ENCODE measurements at regions not wholly inside any gene's neighbourhood (a gene's known extent, or its start where the extent isn't known, plus 50 kb on each side); places are given as distances from the start of the nearest gene placed in this dataset.
"Not testable (repeated sequence)": the region's sequence is repeated elsewhere in the genome, so short reads cannot be mapped to it uniquely, and the experiment has no call there.

GRCh38 chr9:1919229-1919628, 95.9 kb upstream of the SMARCA2 start:
- no peaks in the 10 kb centered on the region for H3K4me1 ChIP-seq
- H3K4me3 ChIP-seq, result no peak overlapping the region
- no peak for DNase-seq
- H3K27ac ChIP-seq, result no peak overlapping the region
- H3K36me3 ChIP-seq, result no peaks in the 10 kb centered on the region
- H3K9me3 ChIP-seq, result no peaks in the 10 kb centered on the region
- TF ChIP-seq CTCF (IDR thresholded peaks at IDR 0.05), result no peak
- no peak for TF ChIP-seq POLR2A (IDR thresholded peaks at IDR 0.05)
- H3K27me3 ChIP-seq, result no peaks in the 10 kb centered on the region

DNA sequence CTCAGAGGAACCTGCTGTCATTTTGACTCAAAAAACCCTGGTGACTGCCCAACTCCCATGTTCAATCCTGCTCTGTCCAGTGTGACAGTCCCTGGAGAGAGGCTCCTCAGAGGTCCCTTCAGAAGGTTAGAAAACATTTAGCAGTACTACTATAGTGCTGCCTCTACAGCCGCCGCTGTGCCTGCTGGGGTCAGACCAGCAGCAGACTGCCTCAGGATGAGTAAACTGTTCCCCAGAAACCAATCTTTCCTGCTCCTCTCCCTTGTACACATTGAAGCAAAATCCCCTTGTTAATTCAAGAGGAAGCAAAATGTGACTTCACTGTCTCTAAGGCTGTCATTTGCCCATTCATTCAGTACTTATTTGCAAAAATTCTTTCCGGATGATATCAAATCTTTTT, 94.8 kb upstream of the SMARCA2 start:
- DNase-seq, result no peak
- Histone ChIP-seq H3K9me3 (no peaks in the 10 kb centered on the region), H3K4me1 (no peaks in the 10 kb centered on the region), H3K27me3 (no peaks in the 10 kb centered on the region), H3K4me3 (no peak overlapping the region), H3K36me3 (no peaks in the 10 kb centered on the region), H3K27ac (no peak overlapping the region)
- TF ChIP-seq CTCF (IDR thresholded peaks at IDR 0.05) (no peak), POLR2A (IDR thresholded peaks at IDR 0.05) (no peak)

GRCh38 chr9:1922026-1922425, 93.1 kb upstream of the SMARCA2 start:
- TF ChIP-seq POLR2A (IDR thresholded peaks at IDR 0.05), result no peak
- TF ChIP-seq CTCF (IDR thresholded peaks at IDR 0.05), result no peak
- Histone ChIP-seq H3K4me3 (no peak overlapping the region), H3K4me1 (no peaks in the 10 kb centered on the region), H3K27ac (no peak overlapping the region), H3K27me3 (no peaks in the 10 kb centered on the region), H3K9me3 (no peaks in the 10 kb centered on the region), H3K36me3 (no peaks in the 10 kb centered on the region)
- no peak for DNase-seq

DNA sequence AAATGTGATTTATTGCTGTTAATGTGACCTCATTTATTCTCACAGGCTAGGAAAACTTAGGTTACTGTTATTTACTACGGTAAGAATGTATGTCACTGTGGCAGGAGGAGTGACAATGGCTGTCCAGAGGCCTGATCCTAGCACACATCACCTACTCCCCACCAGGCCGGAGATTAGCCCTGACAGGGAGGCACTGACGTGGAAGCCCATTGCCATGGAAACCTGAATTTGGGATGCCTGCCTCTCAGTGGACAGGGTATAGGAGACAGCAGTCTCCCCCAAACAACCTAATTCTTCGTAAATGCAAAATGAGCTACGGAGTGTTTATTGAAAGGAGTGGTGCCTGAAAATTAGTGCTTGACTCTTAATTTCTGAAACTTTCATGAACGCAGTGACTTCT, 87.6 kb upstream of the SMARCA2 start:
- Histone ChIP-seq H3K27me3 (no peaks in the 10 kb centered on the region), H3K4me3 (no peak overlapping the region), H3K4me1 (no peaks in the 10 kb centered on the region), H3K36me3 (no peaks in the 10 kb centered on the region), H3K27ac (no peak overlapping the region), H3K9me3 (no peaks in the 10 kb centered on the region)
- no peak for TF ChIP-seq POLR2A (IDR thresholded peaks at IDR 0.05)
- TF ChIP-seq CTCF (IDR thresholded peaks at IDR 0.05), result no peak
- no peak for DNase-seq

GRCh38 chr9:1929134-1929533, 86.0 kb upstream of the SMARCA2 start:
- H3K9me3 ChIP-seq, result no peaks in the 10 kb centered on the region
- H3K36me3 ChIP-seq, result no peaks in the 10 kb centered on the region
- H3K27me3 ChIP-seq, result no peaks in the 10 kb centered on the region
- TF ChIP-seq POLR2A (IDR thresholded peaks at IDR 0.05), result no peak
- no peak for TF ChIP-seq CTCF (IDR thresholded peaks at IDR 0.05)
- no peak overlapping the region for H3K27ac ChIP-seq
- no peak for DNase-seq
- H3K4me1 ChIP-seq, result no peaks in the 10 kb centered on the region
- H3K4me3 ChIP-seq, result no peak overlapping the region

DNA sequence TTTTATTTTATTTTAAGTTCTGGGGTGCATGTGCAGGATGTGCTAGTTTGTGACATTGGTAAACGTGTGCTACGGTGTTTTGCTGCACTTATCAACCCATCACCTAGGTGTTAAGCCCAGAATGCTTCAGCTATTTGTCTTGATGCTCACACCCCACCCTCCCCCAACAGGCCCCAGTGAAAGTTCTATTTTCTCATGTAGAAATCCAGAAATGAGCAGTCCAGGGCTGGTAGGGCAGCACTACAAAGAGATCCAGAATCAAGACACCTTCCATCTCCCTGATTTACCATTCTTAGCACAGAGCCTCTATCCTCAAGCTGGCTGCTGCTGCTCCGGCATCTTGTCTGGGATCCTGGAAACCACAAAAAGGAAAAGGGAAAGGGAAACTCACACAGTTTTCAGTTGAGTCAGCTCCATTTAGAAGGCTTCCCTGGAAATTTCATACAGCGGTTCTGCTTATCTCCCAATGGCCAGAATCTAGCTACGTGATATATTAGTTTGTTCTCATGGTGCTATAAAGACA, 85.4 kb upstream of the SMARCA2 start:
- Histone ChIP-seq H3K27ac (no peak overlapping the region), H3K9me3 (no peaks in the 10 kb centered on the region), H3K36me3 (no peaks in the 10 kb centered on the region), H3K4me1 (no peaks in the 10 kb centered on the region), H3K27me3 (no peaks in the 10 kb centered on the region), H3K4me3 (no peak overlapping the region)
- TF ChIP-seq CTCF (IDR thresholded peaks at IDR 0.05) (no peak), POLR2A (IDR thresholded peaks at IDR 0.05) (no peak)
- no peak for DNase-seq

DNA sequence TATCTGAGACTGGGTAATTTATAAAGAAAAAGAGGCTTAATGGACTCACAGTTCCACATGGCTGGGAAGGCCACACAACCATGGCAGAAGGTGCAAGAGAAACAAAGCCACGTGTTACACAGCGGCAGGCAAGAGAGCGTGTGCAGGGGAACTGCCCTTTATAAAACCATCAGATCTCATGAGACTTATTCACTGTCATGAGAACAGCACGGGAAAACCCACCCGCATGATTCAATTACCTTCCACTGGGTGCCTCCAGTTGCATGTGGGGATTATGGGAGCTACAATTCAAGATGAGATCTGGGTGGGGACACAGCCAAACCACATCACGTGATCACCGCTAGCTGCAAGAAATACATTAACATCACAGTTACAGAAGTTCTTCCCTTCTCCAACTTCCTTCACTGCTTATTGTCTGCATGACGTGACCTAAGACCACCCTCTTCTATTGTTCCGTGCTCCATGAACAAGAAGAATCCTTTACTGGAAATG, 84.9 kb upstream of the SMARCA2 start:
- H3K4me1 ChIP-seq, H3K9me3 ChIP-seq, H3K4me3 ChIP-seq, H3K27me3 ChIP-seq, H3K36me3 ChIP-seq, DNase-seq, H3K27ac ChIP-seq: not testable (repeated sequence)

Measured in Peyer's patch (tissue), 4 donors.